ENCODE measurements at regions not wholly inside any gene's neighbourhood (a gene's known extent, or its start where the extent isn't known, plus 50 kb on each side); places are given as distances from the start of the nearest gene placed in this dataset.

DNA sequence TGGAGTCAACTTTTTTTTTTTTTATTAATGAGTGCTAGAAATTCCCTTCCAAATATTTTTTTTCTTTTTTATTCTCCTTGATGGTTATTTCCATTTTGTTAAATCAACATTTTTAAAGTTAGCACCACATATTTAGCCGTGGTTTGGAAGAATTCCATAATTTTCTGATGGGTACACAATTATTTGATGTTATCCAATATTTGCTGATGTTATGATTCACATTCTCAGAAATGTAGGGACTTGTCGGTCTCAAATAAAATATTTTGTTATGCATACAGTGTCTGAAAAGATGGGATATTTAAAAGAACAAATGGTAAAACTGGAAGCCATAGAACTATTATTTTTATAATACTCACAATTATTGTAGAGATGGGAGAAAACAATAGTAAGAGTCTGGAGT lies 911.5 kb upstream of the GBE1 start:
- POLR2A ChIA-PET (ENCODE audit: low non-redundant PET), result no interaction called here
- TF ChIP-seq, protein P1, sequence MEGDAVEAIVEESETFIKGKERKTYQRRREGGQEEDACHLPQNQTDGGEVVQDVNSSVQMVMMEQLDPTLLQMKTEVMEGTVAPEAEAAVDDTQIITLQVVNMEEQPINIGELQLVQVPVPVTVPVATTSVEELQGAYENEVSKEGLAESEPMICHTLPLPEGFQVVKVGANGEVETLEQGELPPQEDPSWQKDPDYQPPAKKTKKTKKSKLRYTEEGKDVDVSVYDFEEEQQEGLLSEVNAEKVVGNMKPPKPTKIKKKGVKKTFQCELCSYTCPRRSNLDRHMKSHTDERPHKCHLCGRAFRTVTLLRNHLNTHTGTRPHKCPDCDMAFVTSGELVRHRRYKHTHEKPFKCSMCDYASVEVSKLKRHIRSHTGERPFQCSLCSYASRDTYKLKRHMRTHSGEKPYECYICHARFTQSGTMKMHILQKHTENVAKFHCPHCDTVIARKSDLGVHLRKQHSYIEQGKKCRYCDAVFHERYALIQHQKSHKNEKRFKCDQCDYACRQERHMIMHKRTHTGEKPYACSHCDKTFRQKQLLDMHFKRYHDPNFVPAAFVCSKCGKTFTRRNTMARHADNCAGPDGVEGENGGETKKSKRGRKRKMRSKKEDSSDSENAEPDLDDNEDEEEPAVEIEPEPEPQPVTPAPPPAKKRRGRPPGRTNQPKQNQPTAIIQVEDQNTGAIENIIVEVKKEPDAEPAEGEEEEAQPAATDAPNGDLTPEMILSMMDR (conservative IDR thresholded peaks at IDR 0.05; ENCODE audit: low read depth), result no peak

DNA sequence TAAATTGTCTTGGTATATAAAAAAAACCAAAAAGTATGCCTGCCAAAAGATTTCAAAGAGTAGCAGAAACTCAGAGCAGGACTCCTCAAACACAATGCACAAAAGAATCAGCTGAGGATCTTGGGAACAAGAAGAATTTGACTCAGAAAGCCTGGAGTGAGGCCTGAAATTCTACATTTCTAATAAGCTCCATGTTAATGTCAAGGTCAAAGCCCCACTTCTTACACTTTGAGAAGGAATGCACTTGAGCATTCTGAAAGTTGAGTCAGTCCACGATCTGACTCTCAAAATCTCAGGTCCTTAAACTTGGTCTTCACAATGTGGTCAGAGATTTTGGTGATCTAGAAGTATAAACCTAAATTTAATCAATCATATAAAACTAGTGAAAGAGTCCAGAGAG lies 910.0 kb upstream of the GBE1 start:
- CTCF ChIA-PET, result no interaction called here
- POLR2A ChIA-PET (ENCODE audit: low non-redundant PET), result no interaction called here
- TF ChIP-seq, protein P1 (conservative IDR thresholded peaks at IDR 0.05; ENCODE audit: low read depth), result no peak
- no peak for DNase-seq (ENCODE audit: low spot score)
- H3K27ac ChIP-seq, result no peak overlapping the region

More for the DNA sequence above, 911.5 kb upstream of the GBE1 start:
- CTCF ChIA-PET, result no interaction called here
- no peak for DNase-seq (ENCODE audit: low spot score)
- no peak overlapping the region for H3K27ac ChIP-seq

DNA sequence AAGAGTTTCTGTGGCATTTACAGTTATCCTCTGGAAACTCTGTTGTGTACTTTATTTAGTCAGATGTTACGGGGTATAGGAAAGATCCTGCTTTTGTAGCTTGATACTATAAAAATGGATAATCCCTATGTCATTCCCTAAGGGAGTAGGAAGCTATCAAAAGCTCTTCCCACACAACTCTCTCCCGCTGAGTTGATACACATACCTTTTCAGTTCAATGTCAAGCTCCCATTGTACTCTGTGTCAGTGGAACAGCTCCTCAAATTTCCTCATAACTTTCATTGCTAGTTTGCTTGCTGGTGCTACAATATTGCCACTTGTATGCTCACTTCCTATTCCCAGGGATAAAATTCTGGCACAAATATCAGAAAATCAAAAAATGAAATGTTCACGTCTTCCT lies 893.3 kb upstream of the GBE1 start:
- ChIA-PET POLR2A (ENCODE audit: low non-redundant PET) (no interaction called here), CTCF (no interaction called here)
- DNase-seq (ENCODE audit: low spot score), result no peak
- TF ChIP-seq, protein P1 (conservative IDR thresholded peaks at IDR 0.05; ENCODE audit: low read depth), result no peak
- no peak overlapping the region for H3K27ac ChIP-seq

DNA sequence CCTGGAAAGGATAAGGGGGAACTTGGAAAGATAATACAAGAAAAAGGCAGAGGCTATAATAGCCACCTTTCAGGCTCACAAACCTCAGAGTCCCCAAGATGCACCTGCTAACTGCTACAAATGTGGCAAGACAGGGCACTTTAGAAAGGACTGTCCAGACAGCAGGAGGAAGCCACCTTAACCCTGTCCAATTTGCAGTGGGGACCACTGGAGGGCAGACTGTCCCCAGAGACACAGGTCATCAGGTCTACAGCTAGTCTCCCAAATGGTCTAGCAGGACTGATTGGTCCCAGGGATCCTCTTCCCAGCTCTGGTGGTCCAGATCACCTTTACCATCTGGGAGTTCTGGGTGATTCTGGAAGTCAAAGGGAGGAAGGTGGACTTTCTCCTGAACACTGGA lies 882.5 kb upstream of the GBE1 start:
- ChIA-PET POLR2A (ENCODE audit: low non-redundant PET) (no interaction called here), CTCF (no interaction called here)
- no peak for DNase-seq (ENCODE audit: low spot score)

DNA sequence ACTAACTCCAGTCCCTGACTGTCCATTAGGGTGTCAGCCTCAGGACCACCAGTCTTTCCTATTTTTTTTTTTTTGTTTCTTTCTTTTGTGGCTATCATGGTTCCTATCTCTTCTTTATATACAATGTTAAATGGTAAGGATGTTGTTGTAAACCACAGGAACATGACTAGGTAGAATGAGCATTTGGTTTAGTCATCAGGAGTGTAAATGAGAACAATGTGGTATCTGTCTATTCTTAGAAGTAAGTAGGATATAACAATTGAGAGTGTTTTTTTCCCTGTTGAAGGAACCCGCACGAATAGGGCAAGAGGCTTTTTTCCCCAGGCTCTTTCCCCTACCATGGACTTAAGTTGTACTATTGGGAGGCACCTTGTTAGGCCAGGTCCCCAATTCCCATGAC lies 880.3 kb upstream of the GBE1 start:
- CTCF ChIA-PET, result no interaction called here
- TF ChIP-seq, protein P1 (conservative IDR thresholded peaks at IDR 0.05; ENCODE audit: low read depth), result no peak
- no peak overlapping the region for H3K27ac ChIP-seq
- DNase-seq (ENCODE audit: low spot score), result peak; percentile 12
- POLR2A ChIA-PET (ENCODE audit: low non-redundant PET), result no interaction called here

More for the DNA sequence above, 882.5 kb upstream of the GBE1 start:
- no peak overlapping the region for H3K27ac ChIP-seq
- TF ChIP-seq, protein P1 (conservative IDR thresholded peaks at IDR 0.05; ENCODE audit: low read depth), result no peak; the same call in 1 of the 2 replicates

DNA sequence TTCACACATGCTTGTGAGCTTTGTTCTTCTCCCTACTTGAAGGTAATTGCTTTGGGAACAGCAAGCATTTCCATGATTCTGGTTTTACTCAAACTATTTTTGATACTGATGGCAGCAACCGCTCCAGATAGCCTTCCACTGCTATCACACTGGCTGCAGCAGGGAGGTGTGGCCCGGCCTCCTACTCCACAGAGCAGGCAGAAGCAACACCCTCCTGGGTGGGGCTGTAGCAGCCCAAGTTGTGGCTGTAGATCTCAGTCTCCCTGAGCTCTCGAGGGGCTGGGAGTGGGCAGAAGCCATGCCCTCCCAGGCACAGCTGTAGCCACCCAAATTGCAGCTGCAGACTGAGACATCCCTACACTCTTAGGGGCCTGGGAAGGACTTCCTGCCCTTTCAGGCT lies 878.8 kb upstream of the GBE1 start:
- TF ChIP-seq, protein P1 (conservative IDR thresholded peaks at IDR 0.05; ENCODE audit: low read depth), result no peak
- POLR2A ChIA-PET (ENCODE audit: low non-redundant PET), result no interaction called here

DNA sequence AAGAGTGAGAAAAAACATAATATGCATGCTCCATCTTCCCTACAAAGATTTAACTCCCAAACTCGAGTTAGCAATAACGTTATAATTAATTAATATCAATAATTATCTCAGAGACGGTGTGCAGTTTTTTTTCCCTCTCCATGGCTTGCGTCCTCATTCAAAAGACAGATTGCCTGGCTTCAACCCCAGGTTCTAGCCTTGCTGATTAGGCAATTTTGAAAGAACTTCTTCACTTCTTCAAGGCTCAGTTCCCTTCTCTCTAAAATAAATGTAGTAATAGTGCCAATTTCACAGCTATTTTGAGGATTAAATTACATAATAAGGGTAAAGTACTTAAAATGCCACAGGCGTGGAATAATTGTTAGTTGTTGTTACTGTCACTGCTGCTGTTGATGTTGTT lies 876.1 kb upstream of the GBE1 start:
- no peak overlapping the region for H3K27ac ChIP-seq
- TF ChIP-seq, protein P1 (conservative IDR thresholded peaks at IDR 0.05; ENCODE audit: low read depth), result no peak
- ChIA-PET CTCF (no interaction called here), POLR2A (ENCODE audit: low non-redundant PET) (no interaction called here)
- DNase-seq (ENCODE audit: low spot score), result no peak

More for the DNA sequence above, 878.8 kb upstream of the GBE1 start:
- DNase-seq (ENCODE audit: low spot score), result no peak
- CTCF ChIA-PET, result interaction anchor here (0.8 kb wide), 1 partner anchor 12 kb away, joined by 3 read pairs; no protein-coding TSS in a partner anchor
- no peak overlapping the region for H3K27ac ChIP-seq

Measured in RWPE1 (cell line).